SK-N-DZ (cell line): ENCODE measurements at regions not wholly inside any gene's neighbourhood (a gene's known extent, or its start where the extent isn't known, plus 50 kb on each side); places are given as distances from the start of the nearest gene placed in this dataset.
"Not testable (repeated sequence)": the region's sequence is repeated elsewhere in the genome, so short reads cannot be mapped to it uniquely, and the experiment has no call there.

Source experiments
- DNase-seq: peaks from one replicate; pipeline ENCODE4 v3.0.0-alpha.2; 2015; ENCODE audit warnings: low spot score

DNA sequence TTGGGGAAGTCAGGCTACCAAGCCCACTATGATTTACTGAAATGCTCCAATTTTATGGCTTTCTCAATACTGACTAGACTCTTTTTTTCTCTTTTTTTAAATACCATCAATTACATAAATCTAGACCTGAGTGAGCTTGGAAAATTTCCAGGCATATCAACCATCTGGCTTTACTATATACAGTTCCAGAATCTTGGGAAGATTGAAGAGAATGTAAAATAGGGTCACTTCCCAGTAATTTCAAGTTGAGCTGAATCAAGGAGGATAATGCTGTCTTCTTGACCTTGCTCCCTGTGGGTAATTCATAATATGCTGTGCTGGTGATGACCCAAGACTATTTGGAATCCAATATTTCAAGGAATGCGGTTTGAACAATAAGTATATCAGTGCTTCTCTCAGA lies 108.1 kb downstream of the MAP3K21 start:
- no peak for DNase-seq

DNA sequence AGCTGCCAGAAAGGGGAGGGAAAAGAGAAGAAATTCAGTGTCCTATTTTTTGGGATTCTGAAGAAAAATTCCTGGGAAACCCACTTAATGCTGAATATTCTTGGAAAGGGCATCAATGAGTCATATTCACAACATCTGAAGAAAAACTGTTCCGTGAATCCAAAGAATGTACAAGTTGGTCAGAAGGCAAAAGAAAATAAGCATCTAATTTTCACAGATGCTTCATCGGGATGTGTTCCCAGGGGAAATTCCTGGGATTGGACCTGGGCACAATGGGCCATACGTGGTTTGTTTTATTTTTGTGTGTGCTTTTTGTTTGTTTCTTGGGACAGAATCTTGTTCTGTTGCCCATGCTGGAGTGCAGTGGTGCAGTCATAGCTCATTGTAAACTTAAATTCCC lies 112.2 kb downstream of the MAP3K21 start:
- DNase-seq, result no peak

DNA sequence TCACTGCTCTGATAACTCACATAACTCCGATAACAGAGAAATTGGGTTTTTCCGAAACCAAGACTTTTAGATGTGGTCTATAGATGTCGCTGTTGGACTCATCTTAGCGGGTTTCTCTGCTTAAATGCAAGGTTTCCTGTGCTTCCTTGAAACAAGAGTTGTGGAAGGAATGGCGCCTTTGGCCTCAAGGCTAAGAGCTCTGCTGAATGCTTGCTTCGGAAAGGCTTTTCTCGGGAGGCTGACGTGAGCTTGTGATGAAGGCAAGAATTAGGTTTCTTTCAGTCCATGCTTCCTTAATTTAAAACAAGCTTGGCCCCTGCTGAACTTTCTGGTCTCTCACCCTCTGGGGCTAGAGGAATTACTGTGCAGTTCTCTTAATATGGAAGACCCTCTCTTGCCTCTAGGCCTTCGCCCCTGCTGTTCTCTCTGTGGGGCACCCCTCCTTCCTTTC lies 113.5 kb downstream of the MAP3K21 start:
- peak; percentile 52 for DNase-seq

DNA sequence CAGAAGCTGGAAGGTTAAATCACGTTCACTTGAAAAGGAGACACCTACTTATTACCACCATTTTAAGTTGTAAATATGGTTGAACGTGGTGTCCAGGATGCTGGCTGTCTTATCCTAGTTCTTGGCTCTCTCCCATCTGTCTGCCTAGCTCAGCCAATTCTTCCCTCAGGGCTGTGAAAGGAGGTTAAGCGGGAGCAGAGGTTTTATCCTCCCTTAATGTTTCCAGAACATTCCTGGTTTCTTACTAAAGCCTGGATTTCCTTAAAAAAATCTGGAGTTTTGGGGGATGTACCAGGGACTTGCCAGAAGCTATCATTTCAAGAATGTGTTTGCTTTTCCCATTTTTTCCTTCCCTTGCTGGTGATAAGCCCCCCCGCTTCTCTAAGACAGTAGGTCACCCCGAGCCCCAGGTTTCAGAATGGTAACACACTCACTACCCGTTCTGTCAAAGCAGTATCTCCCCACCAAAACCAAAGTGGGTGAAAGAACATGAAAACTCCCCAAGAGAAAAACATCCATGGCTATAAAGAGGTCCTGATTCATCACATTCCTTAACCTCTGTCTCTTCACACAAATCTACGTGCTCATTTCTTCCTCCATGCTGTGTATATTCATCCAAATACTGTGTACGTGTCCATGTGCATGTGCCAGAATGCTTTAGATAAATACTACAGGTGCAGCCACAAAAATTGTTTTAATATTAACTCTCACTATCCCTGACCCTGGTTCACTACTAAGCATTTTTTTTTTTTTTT lies 114.7 kb downstream of the MAP3K21 start:
- DNase-seq, result no peak

DNA sequence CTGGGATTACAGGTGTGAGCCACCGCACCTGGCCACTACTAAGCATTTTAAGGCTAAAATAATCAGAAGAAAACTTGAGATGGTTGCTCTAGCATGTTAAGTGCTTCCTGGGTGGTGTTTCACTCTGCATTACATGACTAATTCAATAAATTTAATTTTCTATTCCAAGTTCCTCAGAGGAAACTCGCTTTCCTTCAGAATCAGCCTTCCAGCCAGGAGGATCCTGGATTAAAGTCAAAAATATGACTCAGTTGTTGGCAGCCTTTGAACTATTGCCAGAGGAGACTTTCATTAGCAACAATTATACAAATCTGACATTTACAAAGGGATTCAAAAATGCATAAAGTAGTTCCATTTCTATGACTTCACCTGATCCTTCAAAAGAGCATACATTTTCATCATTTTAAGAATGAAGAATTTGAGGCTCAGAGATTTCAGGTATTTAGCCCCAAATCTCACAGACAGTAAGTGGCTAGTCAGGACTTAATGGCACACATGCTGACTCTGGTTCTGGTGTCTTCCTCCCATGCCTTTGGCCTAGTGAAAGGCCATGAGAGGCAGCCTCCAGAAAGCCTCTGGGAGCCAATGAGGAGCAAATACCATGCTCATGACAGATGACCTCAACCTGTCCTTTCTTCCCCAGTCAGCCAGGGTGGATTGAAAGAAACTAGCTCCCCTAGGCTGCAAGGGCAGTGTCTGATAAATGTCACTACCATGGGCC lies 115.7 kb downstream of the MAP3K21 start:
- peak; percentile 16 for DNase-seq

DNA sequence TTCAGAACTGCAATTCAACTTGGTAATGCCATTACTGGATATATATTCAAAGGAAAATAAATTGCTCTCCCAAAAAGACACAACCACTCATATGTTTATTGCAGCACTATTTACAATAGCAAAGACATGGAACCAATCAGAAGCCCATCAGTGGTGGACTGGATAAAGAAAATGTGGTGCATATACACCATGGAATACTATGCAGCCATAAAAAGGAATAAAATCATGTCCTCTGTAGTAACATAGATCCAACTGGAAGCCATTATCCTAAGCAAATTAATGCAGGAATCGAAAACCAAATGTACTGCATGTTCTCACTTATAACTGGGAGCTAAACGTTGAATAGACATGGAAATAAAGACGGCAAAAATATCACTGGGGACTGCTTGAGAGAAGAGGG lies 117.0 kb downstream of the MAP3K21 start:
- DNase-seq, result no peak

- no peak for DNase-seq
Observed at GRCh38 chr1:233445737-233446136, 118.2 kb downstream of the MAP3K21 start.

GRCh38 chr1:233446935-233447334 lies 119.4 kb downstream of the MAP3K21 start:
- DNase-seq, result no peak

GRCh38 chr1:233448109-233448689 lies 120.7 kb downstream of the MAP3K21 start:
- DNase-seq, result no peak

- DNase-seq, result no peak
Observed at GRCh38 chr1:233452724-233453123, 125.2 kb downstream of the MAP3K21 start.

DNA sequence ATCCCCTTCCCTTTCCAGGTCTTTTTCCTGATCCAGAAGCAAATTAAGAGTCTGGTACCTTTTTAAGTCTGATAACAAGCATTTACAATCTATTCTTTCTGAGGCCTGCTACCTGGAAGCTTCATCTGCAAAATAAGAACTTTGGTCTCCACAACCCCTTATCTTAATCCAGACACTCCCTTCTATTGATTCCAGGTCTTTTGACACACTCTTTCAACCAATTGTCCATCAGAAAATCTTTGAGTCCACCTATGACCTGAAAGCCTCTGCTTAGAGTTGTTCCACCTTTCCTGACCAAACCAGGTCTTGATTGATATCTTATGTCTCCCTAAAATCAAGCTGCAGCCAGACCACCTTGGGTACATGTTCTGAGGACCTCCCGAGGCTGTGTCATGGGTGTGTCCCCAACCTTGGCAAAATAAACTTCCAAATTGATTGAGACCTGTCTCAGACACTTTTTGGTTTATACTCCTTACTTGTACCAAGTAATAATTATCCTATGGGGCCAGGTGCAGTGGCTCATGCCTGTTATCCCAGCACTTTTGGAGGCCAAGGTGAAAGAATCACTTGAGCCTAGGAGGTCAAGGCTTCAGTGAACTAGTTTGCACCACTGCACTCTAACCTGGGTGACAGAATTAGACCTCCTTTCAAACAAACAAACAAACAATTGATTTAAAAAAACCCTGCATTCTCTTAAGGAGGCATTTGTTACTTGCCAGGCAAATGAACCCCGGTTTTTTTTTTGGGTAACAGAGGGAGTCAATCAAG lies 126.1 kb downstream of the MAP3K21 start:
- no peak for DNase-seq

DNA sequence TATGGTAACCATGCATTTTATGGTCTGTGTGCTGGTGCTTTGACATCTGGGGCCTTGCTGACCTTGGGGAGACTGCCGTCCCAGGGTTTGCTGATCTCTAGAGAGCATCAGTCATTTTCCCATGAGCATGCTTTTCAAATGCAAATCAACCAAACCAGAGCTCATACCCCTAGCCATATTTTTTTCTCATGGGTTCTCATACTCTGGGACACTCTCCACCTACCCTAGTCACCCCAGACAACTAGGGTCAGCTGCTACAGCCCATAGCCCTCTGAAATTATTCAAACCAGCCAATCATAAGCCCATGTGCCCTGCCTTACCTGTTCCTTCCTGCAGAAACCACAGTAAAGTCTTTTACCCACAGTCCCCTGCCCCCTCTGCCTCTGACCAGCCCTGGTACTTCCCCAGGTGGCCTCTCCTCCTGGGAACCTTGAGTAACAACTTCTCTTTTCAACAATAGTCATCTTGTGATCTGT lies 132.0 kb downstream of the MAP3K21 start:
- no peak for DNase-seq

- no peak for DNase-seq
Observed at GRCh38 chr1:233459968-233460367, 132.4 kb downstream of the MAP3K21 start.

DNA sequence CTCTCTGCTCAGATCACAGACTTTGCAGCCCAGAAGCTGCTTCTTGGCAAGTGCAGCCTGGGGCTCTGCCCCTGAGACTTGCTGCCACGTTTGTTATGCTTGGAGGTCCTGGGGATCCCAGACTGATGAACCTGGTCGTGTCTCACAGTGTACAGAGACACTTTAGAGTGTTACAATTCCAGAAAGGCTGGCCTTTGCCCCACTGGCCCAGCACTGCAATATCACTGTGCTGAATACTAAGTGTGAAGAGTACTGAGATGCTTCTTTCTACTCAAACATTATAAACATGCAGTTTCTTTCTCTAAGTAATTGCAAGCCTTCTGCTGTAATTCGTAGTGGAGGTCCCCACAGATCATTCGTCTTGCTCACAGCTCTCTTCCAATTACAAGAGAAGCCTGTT lies 133.2 kb downstream of the MAP3K21 start:
- DNase-seq, result no peak

GRCh38 chr1:233461847-233462246 lies 134.3 kb downstream of the MAP3K21 start:
- DNase-seq, result no peak

DNA sequence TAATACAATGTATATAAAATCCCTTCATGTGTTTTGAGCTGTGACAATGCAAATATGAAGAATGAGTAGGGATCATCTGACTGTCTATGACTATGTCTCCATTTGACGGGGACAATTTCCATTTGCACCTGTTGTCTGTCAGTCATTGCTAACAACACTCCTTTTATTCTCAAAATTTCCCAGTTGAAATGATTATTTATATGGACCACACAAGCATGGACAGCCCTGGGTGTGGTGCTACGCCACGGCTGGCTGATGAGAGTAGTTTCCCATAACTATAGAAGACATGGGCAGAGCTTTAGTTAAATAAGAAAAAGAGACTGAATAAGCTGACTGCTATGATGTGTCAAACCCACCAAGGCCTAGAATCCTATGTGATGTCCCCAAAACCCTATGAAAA lies 135.8 kb downstream of the MAP3K21 start:
- DNase-seq, result no peak

DNA sequence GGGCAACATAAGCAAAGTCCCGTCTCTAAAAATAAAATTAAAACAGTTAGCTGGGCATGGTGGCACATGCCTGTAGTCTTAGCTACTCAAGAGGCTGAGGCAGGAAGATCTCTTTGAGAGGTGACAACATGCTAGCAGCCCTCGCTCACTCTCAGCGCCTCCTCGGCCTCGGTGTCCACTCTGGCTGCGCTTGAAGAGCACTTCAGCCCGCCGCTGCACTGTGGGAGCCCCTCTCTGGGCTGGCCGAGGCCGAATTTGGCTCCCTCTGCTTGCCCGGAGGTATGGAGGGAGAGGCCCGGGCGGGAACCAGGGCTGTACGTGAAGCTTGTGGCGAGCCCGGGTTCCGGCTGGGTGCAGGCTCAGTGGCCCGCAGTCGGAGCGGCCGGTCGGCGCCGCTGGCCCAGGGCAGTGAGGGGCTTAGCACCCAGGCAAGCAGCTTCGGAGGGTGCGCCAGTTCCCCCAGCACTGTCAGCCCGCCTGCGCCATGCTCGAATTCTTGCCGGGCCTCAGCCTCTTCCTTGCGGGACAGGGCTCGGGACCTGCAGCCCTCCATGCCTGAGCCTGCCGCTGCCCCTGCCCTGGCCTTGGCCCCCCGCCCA lies 138.3 kb downstream of the MAP3K21 start:
- no peak for DNase-seq

DNA sequence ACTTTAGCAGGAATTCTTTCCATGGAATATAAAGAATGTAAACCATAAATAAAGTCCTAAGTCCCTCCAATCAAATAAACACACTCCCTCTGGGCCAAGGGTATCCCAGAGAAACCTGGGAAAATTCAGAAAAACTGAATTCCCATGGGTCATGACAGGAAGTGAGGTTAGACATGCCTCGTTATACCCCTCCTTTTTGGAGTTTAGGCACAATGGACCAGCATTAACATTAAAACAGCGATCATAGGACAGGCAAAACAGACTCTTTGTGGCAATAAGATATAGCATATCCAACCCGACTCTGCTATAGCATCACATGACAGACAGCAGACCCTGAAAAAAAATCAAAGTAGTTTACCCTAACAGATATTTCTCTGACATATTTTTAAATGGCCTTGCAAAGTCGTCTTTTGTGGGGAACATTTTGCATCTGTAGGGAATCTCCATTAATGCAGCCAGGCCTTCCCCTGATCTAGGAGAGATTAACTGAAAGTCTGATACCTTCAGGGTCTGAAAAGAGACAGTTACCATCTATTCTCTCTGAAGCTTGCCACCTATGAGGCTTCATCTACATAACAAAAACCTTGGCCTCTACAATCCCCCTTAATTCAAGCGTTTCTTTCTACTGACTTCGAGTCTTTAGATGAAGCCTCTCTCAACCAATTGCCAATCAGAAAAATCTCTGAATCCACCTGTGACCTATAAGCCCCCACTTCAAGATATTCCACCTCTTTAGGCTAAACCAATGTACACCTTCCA lies 143.0 kb upstream of the KCNK1 start:
- no peak for DNase-seq

DNA sequence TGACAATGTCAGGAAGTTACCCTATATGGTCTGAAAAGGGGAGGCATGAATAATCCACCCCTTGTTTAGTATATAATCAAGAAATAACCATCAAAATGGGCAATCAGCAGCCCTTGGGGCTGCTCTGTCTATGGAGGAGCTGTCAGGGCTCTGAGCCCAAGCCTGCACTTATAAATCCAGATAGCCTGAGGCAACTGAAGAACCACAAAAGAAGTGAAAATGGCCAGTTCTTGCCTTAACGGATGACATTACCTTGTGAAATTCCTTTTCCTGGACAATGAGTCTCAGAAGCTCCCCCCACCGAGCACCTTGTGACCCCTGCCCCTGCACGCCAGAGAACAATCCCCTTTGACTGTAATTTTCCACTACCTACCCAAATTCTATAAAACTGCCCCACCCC lies 142.1 kb upstream of the KCNK1 start:
- DNase-seq, result not testable (repeated sequence)

GRCh38 chr1:233472796-233473195 lies 141.1 kb upstream of the KCNK1 start:
- DNase-seq, result not testable (repeated sequence)
